ENCODE measurements at regions not wholly inside any gene's neighbourhood (a gene's known extent, or its start where the extent isn't known, plus 50 kb on each side); places are given as distances from the start of the nearest gene placed in this dataset.

- no peak for TF ChIP-seq CTCF (conservative IDR thresholded peaks at IDR 0.05)
- no peak for TF ChIP-seq ZFX (IDR thresholded peaks at IDR 0.05)
Observed at GRCh38 chr6:23879816-23880215, 246.2 kb upstream of the NRSN1 start.
